GM23338 (cell line): ENCODE measurements at regions not wholly inside any gene's neighbourhood (a gene's known extent, or its start where the extent isn't known, plus 50 kb on each side); places are given as distances from the start of the nearest gene placed in this dataset.

Experiments
- ATAC-seq: fragments of 200-7000 bp; cut with Tn5 transposase; 3 replicates; pipeline ENCODE4 v1.9.1; 2020
- DNase-seq: peaks from one replicate; pipeline ENCODE4 v3.0.0-alpha.2; 2015; ENCODE audit warnings: low spot score
- H2AFZ ChIP-seq: fragments of 200-600 bp; sonication (generic); 2 replicates; pipeline ENCODE4 v1.8.0; 2016; ENCODE audit warnings: antibody characterized with exemption, mild to moderate bottlenecking, moderate library complexity
- H3F3A ChIP-seq: fragments of 200-600 bp; sonication (generic); replicated peaks from 2 replicates; pipeline ENCODE4 v1.8.0; 2017; ENCODE audit warnings: antibody characterized with exemption, mixed run types, low read depth
- H3K27ac ChIP-seq: fragments of 200-600 bp; sonication (generic); 2 replicates; pipeline ENCODE4 v1.6.1; 2016; ENCODE audit warnings: low read depth
- H3K27me3 ChIP-seq: fragments of 200-600 bp; sonication (generic); 2 replicates; pipeline ENCODE4 v1.8.0; 2016; ENCODE audit warnings: mild to moderate bottlenecking, mixed run types, moderate library complexity; ENCODE audit not compliant: insufficient read depth
- H3K36me3 ChIP-seq: fragments of 200-600 bp; sonication (generic); 2 replicates; pipeline ENCODE4 v1.8.0; 2016; ENCODE audit warnings: mild to moderate bottlenecking; ENCODE audit not compliant: insufficient read depth
- H3K4me1 ChIP-seq: fragments of 200-600 bp; sonication (generic); 2 replicates; pipeline ENCODE4 v1.8.0; 2016; ENCODE audit warnings: mild to moderate bottlenecking, moderate library complexity; ENCODE audit not compliant: insufficient read depth
- H3K4me2 ChIP-seq: fragments of 200-600 bp; sonication (generic); 2 replicates; pipeline ENCODE4 v1.7.1; 2017; ENCODE audit warnings: mixed run types
- H3K4me3 ChIP-seq: fragments of 200-600 bp; sonication (generic); 2 replicates; pipeline ENCODE4 v1.6.1; 2016; ENCODE audit warnings: mixed run types
- H3K79me2 ChIP-seq: fragments of 200-600 bp; sonication (generic); replicated peaks from 2 replicates; pipeline ENCODE4 v1.8.0; 2017; ENCODE audit warnings: mild to moderate bottlenecking; ENCODE audit not compliant: insufficient read depth
- H3K9me2 ChIP-seq: fragments of 200-600 bp; sonication (generic); 2 replicates; pipeline ENCODE4 v1.8.0; 2017; ENCODE audit not compliant: insufficient read depth
- H4K20me1 ChIP-seq: fragments of 200-600 bp; sonication (generic); replicated peaks from 2 replicates; pipeline ENCODE4 v1.8.0; 2017; ENCODE audit warnings: mild to moderate bottlenecking; ENCODE audit not compliant: insufficient read depth
- H3K27ac Mint-ChIP-seq: 2 replicates; pipeline ENCODE4 v1.8.0; 2020; ENCODE audit warnings: inconsistent platforms, mild to moderate bottlenecking, moderate library complexity, mixed read lengths
- H3K27me3 Mint-ChIP-seq: 3 replicates; pipeline ENCODE4 v1.8.0; 2022; ENCODE audit warnings: low read depth, mild to moderate bottlenecking, moderate library complexity, mixed read lengths, inconsistent platforms; ENCODE audit not compliant: insufficient read depth, poor library complexity
- H3K36me3 Mint-ChIP-seq: 3 replicates; pipeline ENCODE4 v1.8.0; 2021; ENCODE audit warnings: low read depth, mild to moderate bottlenecking, inconsistent platforms, moderate library complexity, mixed read lengths
- H3K4me1 Mint-ChIP-seq: 3 replicates; pipeline ENCODE4 v1.8.0; 2020; ENCODE audit warnings: mild to moderate bottlenecking, inconsistent platforms, mixed read lengths
- H3K4me3 Mint-ChIP-seq: 3 replicates; pipeline ENCODE4 v1.8.0; 2021; ENCODE audit warnings: moderate library complexity, mild to moderate bottlenecking, inconsistent platforms, mixed read lengths
- H3K9me3 Mint-ChIP-seq: 3 replicates; pipeline ENCODE4 v1.8.0; 2020; ENCODE audit warnings: moderate library complexity, mild to moderate bottlenecking, inconsistent platforms, mixed read lengths
- CREB1 ChIP-seq: fragments of 250-450 bp; sonication (Bioruptor Pico); IDR thresholded peaks from 2 replicates; pipeline ENCODE4 v1.5.0; 2020; ENCODE audit warnings: low read depth, mild to moderate bottlenecking, moderate library complexity
- EZH2phosphoT487 ChIP-seq: fragments of 200-600 bp; sonication (generic); IDR thresholded peaks from one replicate; pipeline ENCODE4 v1.8.1; 2018; ENCODE audit warnings: antibody characterized with exemption; ENCODE audit not compliant: unreplicated experiment
- JUNB ChIP-seq: IDR thresholded peaks from one replicate; pipeline ENCODE4 v1.6.1; 2016; ENCODE audit warnings: antibody characterized with exemption; ENCODE audit not compliant: unreplicated experiment
- NANOG ChIP-seq: IDR thresholded peaks from 2 replicates; pipeline ENCODE4 v1.6.1; 2016; ENCODE audit warnings: antibody characterized with exemption, borderline replicate concordance
- POLR2AphosphoS5 ChIP-seq: IDR thresholded peaks from 2 replicates; pipeline ENCODE4 v1.6.1; 2016; ENCODE audit warnings: antibody characterized with exemption, low read depth
- ZNF331 ChIP-seq: fragments of 250-450 bp; sonication (Bioruptor Pico); IDR thresholded peaks from 2 replicates; pipeline ENCODE4 v1.5.0; 2020; ENCODE audit warnings: low read depth, mild to moderate bottlenecking, moderate library complexity
- TF ChIP-seq, protein P1 (sequence below): fragments of 250-450 bp; sonication (Bioruptor Pico); IDR thresholded peaks from 2 replicates; pipeline ENCODE4 v1.5.0; 2020; ENCODE audit warnings: mild to moderate bottlenecking, moderate library complexity
- TF ChIP-seq, protein P2 (sequence below), 2 experiments: fragments of 200-600 bp in 1 of 2; sonication (generic) in 1 of 2; conservative IDR thresholded peaks; 2 replicates each; pipeline versions ENCODE4 v1.5.1 to v1.6.1; 2016 to 2017; ENCODE audit warnings: antibody characterized with exemption in 2 of 2, low read depth in 2 of 2, mild to moderate bottlenecking in 2 of 2, moderate library complexity in 1 of 2

DNA sequence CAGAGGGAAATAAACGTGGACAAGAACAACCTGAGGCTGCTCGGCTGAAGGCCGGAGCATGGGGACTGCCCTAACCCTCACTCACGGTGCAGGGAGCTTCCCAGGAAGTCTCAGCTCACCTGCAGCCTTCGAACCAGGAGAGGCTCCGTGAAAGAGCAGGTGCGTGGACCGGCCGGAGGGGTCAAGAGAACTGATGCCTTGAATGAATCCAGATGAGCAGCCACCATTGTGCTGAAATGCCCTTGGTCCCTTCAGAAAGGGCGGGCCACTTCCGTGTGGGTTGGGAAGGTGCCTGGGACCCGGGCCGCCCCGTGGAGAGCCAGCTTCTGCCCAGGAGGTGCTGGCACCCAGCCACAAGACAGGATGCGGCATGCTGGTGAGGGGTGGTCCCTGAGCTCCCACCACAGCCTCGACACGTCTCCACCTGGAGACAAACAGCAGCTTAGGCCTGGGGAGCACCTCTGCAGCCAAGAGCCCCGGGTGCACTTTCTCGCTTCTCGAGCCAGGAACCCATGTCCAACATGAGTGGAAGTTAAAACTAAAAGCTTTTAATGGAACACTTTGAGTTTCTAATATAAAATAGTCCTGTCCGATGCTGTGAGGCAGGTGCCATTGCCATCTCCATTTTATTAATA lies 83.5 kb downstream of the TTLL2 start (continued):
- TF ChIP-seq, protein P1, sequence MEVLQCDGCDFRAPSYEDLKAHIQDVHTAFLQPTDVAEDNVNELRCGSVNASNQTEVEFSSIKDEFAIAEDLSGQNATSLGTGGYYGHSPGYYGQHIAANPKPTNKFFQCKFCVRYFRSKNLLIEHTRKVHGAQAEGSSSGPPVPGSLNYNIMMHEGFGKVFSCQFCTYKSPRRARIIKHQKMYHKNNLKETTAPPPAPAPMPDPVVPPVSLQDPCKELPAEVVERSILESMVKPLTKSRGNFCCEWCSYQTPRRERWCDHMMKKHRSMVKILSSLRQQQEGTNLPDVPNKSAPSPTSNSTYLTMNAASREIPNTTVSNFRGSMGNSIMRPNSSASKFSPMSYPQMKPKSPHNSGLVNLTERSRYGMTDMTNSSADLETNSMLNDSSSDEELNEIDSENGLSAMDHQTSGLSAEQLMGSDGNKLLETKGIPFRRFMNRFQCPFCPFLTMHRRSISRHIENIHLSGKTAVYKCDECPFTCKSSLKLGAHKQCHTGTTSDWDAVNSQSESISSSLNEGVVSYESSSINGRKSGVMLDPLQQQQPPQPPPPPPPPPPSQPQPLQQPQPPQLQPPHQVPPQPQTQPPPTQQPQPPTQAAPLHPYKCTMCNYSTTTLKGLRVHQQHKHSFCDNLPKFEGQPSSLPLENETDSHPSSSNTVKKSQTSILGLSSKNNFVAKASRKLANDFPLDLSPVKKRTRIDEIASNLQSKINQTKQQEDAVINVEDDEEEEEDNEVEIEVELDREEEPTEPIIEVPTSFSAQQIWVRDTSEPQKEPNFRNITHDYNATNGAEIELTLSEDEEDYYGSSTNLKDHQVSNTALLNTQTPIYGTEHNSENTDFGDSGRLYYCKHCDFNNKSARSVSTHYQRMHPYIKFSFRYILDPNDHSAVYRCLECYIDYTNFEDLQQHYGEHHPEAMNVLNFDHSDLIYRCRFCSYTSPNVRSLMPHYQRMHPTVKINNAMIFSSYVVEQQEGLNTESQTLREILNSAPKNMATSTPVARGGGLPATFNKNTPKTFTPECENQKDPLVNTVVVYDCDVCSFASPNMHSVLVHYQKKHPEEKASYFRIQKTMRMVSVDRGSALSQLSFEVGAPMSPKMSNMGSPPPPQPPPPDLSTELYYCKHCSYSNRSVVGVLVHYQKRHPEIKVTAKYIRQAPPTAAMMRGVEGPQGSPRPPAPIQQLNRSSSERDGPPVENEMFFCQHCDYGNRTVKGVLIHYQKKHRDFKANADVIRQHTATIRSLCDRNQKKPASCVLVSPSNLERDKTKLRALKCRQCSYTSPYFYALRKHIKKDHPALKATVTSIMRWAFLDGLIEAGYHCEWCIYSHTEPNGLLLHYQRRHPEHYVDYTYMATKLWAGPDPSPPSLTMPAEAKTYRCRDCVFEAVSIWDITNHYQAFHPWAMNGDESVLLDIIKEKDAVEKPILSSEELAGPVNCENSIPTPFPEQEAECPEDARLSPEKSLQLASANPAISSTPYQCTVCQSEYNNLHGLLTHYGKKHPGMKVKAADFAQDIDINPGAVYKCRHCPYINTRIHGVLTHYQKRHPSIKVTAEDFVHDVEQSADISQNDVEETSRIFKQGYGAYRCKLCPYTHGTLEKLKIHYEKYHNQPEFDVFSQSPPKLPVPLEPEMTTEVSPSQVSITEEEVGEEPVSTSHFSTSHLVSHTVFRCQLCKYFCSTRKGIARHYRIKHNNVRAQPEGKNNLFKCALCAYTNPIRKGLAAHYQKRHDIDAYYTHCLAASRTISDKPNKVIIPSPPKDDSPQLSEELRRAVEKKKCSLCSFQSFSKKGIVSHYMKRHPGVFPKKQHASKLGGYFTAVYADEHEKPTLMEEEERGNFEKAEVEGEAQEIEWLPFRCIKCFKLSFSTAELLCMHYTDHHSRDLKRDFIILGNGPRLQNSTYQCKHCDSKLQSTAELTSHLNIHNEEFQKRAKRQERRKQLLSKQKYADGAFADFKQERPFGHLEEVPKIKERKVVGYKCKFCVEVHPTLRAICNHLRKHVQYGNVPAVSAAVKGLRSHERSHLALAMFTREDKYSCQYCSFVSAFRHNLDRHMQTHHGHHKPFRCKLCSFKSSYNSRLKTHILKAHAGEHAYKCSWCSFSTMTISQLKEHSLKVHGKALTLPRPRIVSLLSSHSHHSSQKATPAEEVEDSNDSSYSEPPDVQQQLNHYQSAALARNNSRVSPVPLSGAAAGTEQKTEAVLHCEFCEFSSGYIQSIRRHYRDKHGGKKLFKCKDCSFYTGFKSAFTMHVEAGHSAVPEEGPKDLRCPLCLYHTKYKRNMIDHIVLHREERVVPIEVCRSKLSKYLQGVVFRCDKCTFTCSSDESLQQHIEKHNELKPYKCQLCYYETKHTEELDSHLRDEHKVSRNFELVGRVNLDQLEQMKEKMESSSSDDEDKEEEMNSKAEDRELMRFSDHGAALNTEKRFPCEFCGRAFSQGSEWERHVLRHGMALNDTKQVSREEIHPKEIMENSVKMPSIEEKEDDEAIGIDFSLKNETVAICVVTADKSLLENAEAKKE (CRISPR knock-in tag), result no peak
- no peak for TF ChIP-seq POLR2AphosphoS5

DNA sequence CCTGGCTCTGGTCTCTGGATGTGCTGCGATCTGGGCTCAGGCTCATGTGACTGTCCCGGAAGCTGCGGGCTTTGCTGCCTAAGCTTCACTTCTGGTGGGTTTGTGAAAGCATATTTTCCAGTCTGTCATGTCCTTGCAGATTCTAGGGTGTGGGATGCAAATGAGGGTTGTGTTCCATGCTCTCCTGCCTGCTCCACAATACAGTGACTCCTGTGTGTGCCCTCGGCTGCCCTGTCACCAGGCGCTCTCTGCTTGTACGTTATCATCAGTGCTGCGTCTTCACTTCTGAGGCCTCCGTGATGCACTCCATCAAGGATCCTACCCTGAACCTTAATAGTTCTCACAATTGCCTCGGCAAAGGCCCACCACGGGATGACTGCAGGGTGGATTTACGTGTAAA lies 84.2 kb downstream of the TTLL2 start:
- Mint-ChIP-seq H3K9me3 (no peaks in the 10 kb centered on the region; the same call in 2 of the 3 replicates), H3K4me1 (peaks cover 15% of the 10 kb centered on the region)
- TF ChIP-seq ZNF331 (CRISPR knock-in tag), result no peak
- TF ChIP-seq, protein P2, sequence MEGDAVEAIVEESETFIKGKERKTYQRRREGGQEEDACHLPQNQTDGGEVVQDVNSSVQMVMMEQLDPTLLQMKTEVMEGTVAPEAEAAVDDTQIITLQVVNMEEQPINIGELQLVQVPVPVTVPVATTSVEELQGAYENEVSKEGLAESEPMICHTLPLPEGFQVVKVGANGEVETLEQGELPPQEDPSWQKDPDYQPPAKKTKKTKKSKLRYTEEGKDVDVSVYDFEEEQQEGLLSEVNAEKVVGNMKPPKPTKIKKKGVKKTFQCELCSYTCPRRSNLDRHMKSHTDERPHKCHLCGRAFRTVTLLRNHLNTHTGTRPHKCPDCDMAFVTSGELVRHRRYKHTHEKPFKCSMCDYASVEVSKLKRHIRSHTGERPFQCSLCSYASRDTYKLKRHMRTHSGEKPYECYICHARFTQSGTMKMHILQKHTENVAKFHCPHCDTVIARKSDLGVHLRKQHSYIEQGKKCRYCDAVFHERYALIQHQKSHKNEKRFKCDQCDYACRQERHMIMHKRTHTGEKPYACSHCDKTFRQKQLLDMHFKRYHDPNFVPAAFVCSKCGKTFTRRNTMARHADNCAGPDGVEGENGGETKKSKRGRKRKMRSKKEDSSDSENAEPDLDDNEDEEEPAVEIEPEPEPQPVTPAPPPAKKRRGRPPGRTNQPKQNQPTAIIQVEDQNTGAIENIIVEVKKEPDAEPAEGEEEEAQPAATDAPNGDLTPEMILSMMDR (conservative IDR thresholded peaks at IDR 0.05; ENCODE audit: low read depth in 2 of 2), result no peak
- TF ChIP-seq NANOG, result no peak
- TF ChIP-seq, protein P1 (CRISPR knock-in tag), result no peak
- no peak for TF ChIP-seq JUNB
- TF ChIP-seq POLR2AphosphoS5, result no peak
- TF ChIP-seq CREB1 (CRISPR knock-in tag), result no peak
- TF ChIP-seq EZH2phosphoT487, result no peak

More for the DNA sequence above, 84.2 kb downstream of the TTLL2 start:
- ATAC-seq, result no peak
- no peaks in the 10 kb centered on the region for H4K20me1 ChIP-seq
- H3K27ac ChIP-seq, result no peak overlapping the region
- no peaks in the 10 kb centered on the region for H3K27me3 ChIP-seq
- no peak overlapping the region for H2AFZ ChIP-seq
- no peaks in the 10 kb centered on the region for H3K36me3 ChIP-seq
- H3K9me2 ChIP-seq, result no peaks in the 10 kb centered on the region
- H3K4me3 Mint-ChIP-seq, result no peak overlapping the region
- H3K4me3 ChIP-seq, result no peak overlapping the region
- no peaks in the 10 kb centered on the region for H3K4me1 ChIP-seq
- H3K27ac Mint-ChIP-seq, result no peak overlapping the region
- no peaks in the 10 kb centered on the region for H3K36me3 Mint-ChIP-seq
- no peaks in the 10 kb centered on the region for H3K79me2 ChIP-seq
- H3K4me2 ChIP-seq, result no peak overlapping the region
- H3K27me3 Mint-ChIP-seq, result peaks cover 13% of the 10 kb centered on the region
- DNase-seq, result no peak
- H3F3A ChIP-seq, result no peaks in the 10 kb centered on the region
